ENCODE measurements at regions not wholly inside any gene's neighbourhood (a gene's known extent, or its start where the extent isn't known, plus 50 kb on each side); places are given as distances from the start of the nearest gene placed in this dataset.
A peak's percentile ranks its signal among the peaks of the same experiment; 100 is the strongest.

DNA sequence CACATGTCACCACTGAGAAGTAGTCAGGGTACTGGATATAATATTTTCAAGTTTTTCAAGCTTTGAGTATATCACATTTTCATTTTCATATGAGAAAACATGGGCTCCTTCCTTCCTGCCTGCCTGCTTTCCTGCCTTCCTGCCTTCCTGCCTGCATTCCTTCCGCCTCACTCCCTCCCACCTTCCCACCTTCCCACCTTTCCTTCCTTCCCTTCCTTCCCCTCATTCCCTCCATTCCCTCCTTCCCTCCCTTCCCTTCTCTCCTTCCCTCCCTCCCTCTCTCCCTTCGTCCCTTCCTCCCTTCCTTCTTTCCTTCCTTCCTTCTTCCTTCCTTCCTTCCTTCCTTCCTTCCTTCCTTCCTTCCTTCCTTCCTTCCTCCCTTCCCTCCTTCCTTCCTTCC, 175.3 kb downstream of the HMHB1 start:
- no peak overlapping the region for H3K4me3 ChIP-seq (ENCODE audit: low read depth in 2 of 2, low read length in 1 of 2)
- H3F3A ChIP-seq (replicated peaks; ENCODE audit: insufficient read depth) = peaks cover 30% of the 10 kb centered on the region
- H3K27ac ChIP-seq (ENCODE audit: low read depth in 2 of 2, low read length in 1 of 2) = peak overlapping the region in 1 of 2 experiments; percentile 87; a peak in 2 of 4 replicates
- H3K36me3 ChIP-seq (replicated peaks in 1 of 2; ENCODE audit: control insufficient read depth in 1 of 2, insufficient read depth in 2 of 2, low read length in 1 of 2) = no peaks in the 10 kb centered on the region
- H3K27me3 ChIP-seq (ENCODE audit: insufficient read depth) = no peaks in the 10 kb centered on the region
- CTCF ChIA-PET = no interaction called here
- POLR2A ChIA-PET = no interaction called here
- H2AFZ ChIP-seq (ENCODE audit: low read depth) = peak overlapping the region; percentile 57
- H3K4me2 ChIP-seq = peak overlapping the region; percentile 30
- DNase-seq = no peak
- WGBS (ENCODE audit: low lambda C conversion rate) = 93% methylated on average over 2 of the region's 2 CpGs
- H3K9me2 ChIP-seq = no peaks in the 10 kb centered on the region
- H3K4me1 ChIP-seq (ENCODE audit: control insufficient read depth in 1 of 2, insufficient read depth in 2 of 2, low read depth in 1 of 2, low read length in 1 of 2) = peaks cover 4 to 27% of the 10 kb centered on the region in 2 experiments; a peak in 3 of 4 replicates
- TF ChIP-seq RAD21 (IDR thresholded peaks at IDR 0.05; ENCODE audit: low read length) (no peak), RCOR1 (IDR thresholded peaks at IDR 0.05; ENCODE audit: low read length) (no peak), TCF12 (IDR thresholded peaks at IDR 0.05) (no peak), YY1 (IDR thresholded peaks at IDR 0.05; ENCODE audit: low read depth) (no peak), EZH2phosphoT487 (IDR thresholded peaks at IDR 0.05; ENCODE audit: borderline replicate concordance, low read depth) (no peak), SMC3 (IDR thresholded peaks at IDR 0.05; ENCODE audit: low read depth, low read length) (no peak), IRF3 (IDR thresholded peaks at IDR 0.05; ENCODE audit: low read depth, low read length) (no peak), MAX (IDR thresholded peaks at IDR 0.05; ENCODE audit: low read depth) (no peak), FOXM1 (IDR thresholded peaks at IDR 0.05; ENCODE audit: low read depth) (no peak), NRF1 (IDR thresholded peaks at IDR 0.05; ENCODE audit: low read depth, low read length) (no peak)
- TF ChIP-seq, protein P1, sequence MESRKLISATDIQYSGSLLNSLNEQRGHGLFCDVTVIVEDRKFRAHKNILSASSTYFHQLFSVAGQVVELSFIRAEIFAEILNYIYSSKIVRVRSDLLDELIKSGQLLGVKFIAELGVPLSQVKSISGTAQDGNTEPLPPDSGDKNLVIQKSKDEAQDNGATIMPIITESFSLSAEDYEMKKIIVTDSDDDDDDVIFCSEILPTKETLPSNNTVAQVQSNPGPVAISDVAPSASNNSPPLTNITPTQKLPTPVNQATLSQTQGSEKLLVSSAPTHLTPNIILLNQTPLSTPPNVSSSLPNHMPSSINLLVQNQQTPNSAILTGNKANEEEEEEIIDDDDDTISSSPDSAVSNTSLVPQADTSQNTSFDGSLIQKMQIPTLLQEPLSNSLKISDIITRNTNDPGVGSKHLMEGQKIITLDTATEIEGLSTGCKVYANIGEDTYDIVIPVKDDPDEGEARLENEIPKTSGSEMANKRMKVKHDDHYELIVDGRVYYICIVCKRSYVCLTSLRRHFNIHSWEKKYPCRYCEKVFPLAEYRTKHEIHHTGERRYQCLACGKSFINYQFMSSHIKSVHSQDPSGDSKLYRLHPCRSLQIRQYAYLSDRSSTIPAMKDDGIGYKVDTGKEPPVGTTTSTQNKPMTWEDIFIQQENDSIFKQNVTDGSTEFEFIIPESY (IDR thresholded peaks at IDR 0.05; ENCODE audit: borderline replicate concordance, low read depth) = no peak
- no peaks in the 10 kb centered on the region for H3K79me2 ChIP-seq (ENCODE audit: insufficient read depth)
- no peaks in the 10 kb centered on the region for H3K9me3 ChIP-seq
- H4K20me1 ChIP-seq (ENCODE audit: insufficient read depth) = no peaks in the 10 kb centered on the region
- no peak overlapping the region; the same call in 1 of the 2 replicates for H3K9ac ChIP-seq

DNA sequence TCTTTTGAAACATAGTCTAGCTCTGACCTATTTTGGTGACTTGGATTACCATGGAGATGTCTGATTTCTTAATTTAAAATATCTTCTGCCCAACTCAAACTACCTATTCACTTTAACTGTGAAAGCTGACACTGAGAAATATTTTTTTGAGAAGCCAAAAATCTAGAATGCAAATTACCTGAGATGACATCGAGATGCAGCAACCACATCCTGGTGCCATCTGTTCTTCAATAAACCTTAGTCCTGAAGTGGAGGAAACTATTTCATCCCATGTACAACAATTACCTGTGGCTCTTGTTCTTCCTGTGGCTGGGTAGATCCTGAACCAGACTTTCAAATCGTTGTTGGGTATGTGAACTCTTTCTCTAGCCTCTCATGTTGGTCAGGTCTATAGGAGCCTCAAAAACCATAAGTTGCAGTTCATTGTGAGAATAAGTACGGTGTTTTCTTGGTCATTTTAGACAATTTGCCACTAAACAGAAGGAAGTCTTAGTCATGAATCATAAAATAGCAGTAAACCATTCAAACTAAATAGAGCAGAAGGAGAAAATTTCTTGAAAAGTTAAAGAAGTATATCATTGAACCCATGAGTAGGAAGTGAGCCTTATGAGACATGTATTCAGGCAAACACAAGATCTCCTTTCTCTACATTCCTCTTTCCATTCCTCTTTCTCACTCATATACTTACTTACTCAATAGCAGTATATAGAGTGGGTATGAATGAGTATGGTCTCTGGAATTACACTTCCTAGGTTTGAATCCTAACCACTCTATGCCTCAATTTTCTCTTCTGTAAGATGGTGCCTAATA, 176.0 kb downstream of the HMHB1 start:
- Histone ChIP-seq H3K27ac (ENCODE audit: low read depth in 2 of 2, low read length in 1 of 2) (no peak overlapping the region), H3K4me3 (ENCODE audit: low read depth in 2 of 2, low read length in 1 of 2) (no peak overlapping the region), H3K79me2 (ENCODE audit: insufficient read depth) (no peaks in the 10 kb centered on the region), H4K20me1 (ENCODE audit: insufficient read depth) (no peaks in the 10 kb centered on the region), H3F3A (replicated peaks; ENCODE audit: insufficient read depth) (peaks cover 30% of the 10 kb centered on the region), H3K27me3 (ENCODE audit: insufficient read depth) (no peaks in the 10 kb centered on the region), H2AFZ (ENCODE audit: low read depth) (no peak overlapping the region), H3K36me3 (replicated peaks in 1 of 2; ENCODE audit: control insufficient read depth in 1 of 2, insufficient read depth in 2 of 2, low read length in 1 of 2) (no peaks in the 10 kb centered on the region), H3K9me3 (no peaks in the 10 kb centered on the region), H3K4me2 (no peak overlapping the region), H3K4me1 (ENCODE audit: control insufficient read depth in 1 of 2, insufficient read depth in 2 of 2, low read depth in 1 of 2, low read length in 1 of 2) (peaks cover 4 to 27% of the 10 kb centered on the region in 2 experiments; a peak in 3 of 4 replicates), H3K9me2 (no peaks in the 10 kb centered on the region), H3K9ac (no peak overlapping the region)
- ChIA-PET CTCF (interaction anchor here (1.2 kb wide), 1 partner anchor 584 kb away, joined by 3 read pairs; the partner anchor contains the start of gene NR3C1), POLR2A (no interaction called here)
- no peak for DNase-seq
- WGBS (ENCODE audit: low lambda C conversion rate) = 81% methylated on average over 3 of the region's 3 CpGs
- TF ChIP-seq NFIC (IDR thresholded peaks at IDR 0.05; ENCODE audit: borderline replicate concordance) (no peak), RFX5 (IDR thresholded peaks at IDR 0.05; ENCODE audit: low read length) (no peak), EP300 (IDR thresholded peaks at IDR 0.05; ENCODE audit: borderline replicate concordance in 1 of 2, low read depth in 1 of 2, low read length in 1 of 2) (no peak), NRF1 (IDR thresholded peaks at IDR 0.05; ENCODE audit: low read depth, low read length) (no peak), JUND (IDR thresholded peaks at IDR 0.05) (no peak), SIN3A (IDR thresholded peaks at IDR 0.05; ENCODE audit: borderline replicate concordance, low read depth, low read length) (no peak), RCOR1 (IDR thresholded peaks at IDR 0.05; ENCODE audit: low read length) (no peak), MEF2A (IDR thresholded peaks at IDR 0.05; ENCODE audit: borderline replicate concordance, low read depth) (no peak)
- TF ChIP-seq, protein P1 (IDR thresholded peaks at IDR 0.05; ENCODE audit: borderline replicate concordance, low read depth) = no peak
- TF ChIP-seq, protein P2, sequence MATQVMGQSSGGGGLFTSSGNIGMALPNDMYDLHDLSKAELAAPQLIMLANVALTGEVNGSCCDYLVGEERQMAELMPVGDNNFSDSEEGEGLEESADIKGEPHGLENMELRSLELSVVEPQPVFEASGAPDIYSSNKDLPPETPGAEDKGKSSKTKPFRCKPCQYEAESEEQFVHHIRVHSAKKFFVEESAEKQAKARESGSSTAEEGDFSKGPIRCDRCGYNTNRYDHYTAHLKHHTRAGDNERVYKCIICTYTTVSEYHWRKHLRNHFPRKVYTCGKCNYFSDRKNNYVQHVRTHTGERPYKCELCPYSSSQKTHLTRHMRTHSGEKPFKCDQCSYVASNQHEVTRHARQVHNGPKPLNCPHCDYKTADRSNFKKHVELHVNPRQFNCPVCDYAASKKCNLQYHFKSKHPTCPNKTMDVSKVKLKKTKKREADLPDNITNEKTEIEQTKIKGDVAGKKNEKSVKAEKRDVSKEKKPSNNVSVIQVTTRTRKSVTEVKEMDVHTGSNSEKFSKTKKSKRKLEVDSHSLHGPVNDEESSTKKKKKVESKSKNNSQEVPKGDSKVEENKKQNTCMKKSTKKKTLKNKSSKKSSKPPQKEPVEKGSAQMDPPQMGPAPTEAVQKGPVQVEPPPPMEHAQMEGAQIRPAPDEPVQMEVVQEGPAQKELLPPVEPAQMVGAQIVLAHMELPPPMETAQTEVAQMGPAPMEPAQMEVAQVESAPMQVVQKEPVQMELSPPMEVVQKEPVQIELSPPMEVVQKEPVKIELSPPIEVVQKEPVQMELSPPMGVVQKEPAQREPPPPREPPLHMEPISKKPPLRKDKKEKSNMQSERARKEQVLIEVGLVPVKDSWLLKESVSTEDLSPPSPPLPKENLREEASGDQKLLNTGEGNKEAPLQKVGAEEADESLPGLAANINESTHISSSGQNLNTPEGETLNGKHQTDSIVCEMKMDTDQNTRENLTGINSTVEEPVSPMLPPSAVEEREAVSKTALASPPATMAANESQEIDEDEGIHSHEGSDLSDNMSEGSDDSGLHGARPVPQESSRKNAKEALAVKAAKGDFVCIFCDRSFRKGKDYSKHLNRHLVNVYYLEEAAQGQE (IDR thresholded peaks at IDR 0.05; ENCODE audit: low read depth, low read length) = no peak
